ENCODE measurements at regions not wholly inside any gene's neighbourhood (a gene's known extent, or its start where the extent isn't known, plus 50 kb on each side); places are given as distances from the start of the nearest gene placed in this dataset.

DNA sequence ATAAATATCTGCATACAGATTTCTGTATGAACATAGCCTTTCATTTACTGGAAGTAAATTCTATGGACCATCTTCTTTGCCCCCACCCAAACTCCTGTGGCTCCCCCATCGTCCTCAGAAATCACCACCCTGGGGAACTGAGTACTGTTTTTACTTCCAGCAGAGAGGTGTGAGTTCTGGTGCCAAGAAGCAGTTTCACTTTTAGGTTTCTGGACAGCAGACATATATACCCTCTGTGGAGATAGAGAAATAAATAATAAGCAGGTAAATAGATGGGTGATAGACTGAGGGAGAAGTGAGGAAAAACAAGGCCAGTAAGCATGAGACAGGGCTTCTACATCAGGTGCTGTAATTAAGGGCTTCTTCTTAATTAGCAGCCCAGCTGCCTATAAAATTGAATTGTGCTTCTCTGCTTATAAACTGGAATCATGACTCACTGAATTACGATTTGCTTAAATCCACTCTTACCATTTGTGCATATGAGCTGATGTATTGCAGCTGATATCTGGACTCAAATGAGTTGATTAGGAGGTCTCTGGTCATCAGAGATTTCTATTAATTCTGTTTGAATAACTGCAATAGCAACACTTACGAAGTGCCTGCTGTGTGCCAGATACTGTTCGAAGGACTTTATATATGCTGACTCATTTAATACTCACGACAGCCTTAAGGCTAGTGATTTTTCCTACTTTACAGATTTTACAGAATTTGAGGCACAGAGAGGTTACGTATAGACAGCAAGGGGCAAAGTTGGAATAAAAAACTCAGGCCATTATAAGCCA, 60.8 kb upstream of the DHX15 start:
- Histone ChIP-seq H3K4me2 (ENCODE audit: low read depth, low read length, poor library complexity, severe bottlenecking) (no peak overlapping the region), H4K20me1 (ENCODE audit: insufficient read depth, low read length, poor library complexity, severe bottlenecking) (no peaks in the 10 kb centered on the region), H3F3A (ENCODE audit: low read depth) (no peaks in the 10 kb centered on the region), H2AFZ (ENCODE audit: low read length) (no peak overlapping the region), H3K9ac (ENCODE audit: low read depth, low read length, poor library complexity, severe bottlenecking) (no peak overlapping the region), H3K36me3 (ENCODE audit: insufficient read depth, low read length) (no peaks in the 10 kb centered on the region), H3K9me2 (replicated peaks; ENCODE audit: low read depth, low read length) (no peaks in the 10 kb centered on the region), H3K79me2 (ENCODE audit: insufficient read depth, low read length) (no peaks in the 10 kb centered on the region), H3K4me3 (ENCODE audit: low read length, poor library complexity, severe bottlenecking) (no peak overlapping the region), H3K9me3 (ENCODE audit: insufficient read depth, low read depth, low read length) (no peaks in the 10 kb centered on the region), H3K27me3 (ENCODE audit: insufficient read depth, low read length, poor library complexity, severe bottlenecking) (no peaks in the 10 kb centered on the region), H3K4me1 (ENCODE audit: insufficient read depth, low read length, poor library complexity, severe bottlenecking) (no peaks in the 10 kb centered on the region)
- TF ChIP-seq, protein P1, sequence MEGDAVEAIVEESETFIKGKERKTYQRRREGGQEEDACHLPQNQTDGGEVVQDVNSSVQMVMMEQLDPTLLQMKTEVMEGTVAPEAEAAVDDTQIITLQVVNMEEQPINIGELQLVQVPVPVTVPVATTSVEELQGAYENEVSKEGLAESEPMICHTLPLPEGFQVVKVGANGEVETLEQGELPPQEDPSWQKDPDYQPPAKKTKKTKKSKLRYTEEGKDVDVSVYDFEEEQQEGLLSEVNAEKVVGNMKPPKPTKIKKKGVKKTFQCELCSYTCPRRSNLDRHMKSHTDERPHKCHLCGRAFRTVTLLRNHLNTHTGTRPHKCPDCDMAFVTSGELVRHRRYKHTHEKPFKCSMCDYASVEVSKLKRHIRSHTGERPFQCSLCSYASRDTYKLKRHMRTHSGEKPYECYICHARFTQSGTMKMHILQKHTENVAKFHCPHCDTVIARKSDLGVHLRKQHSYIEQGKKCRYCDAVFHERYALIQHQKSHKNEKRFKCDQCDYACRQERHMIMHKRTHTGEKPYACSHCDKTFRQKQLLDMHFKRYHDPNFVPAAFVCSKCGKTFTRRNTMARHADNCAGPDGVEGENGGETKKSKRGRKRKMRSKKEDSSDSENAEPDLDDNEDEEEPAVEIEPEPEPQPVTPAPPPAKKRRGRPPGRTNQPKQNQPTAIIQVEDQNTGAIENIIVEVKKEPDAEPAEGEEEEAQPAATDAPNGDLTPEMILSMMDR (conservative IDR thresholded peaks at IDR 0.05; ENCODE audit: low read length), result no peak
- no peak for TF ChIP-seq EZH2phosphoT487 (IDR thresholded peaks at IDR 0.05; ENCODE audit: borderline replicate concordance)

DNA sequence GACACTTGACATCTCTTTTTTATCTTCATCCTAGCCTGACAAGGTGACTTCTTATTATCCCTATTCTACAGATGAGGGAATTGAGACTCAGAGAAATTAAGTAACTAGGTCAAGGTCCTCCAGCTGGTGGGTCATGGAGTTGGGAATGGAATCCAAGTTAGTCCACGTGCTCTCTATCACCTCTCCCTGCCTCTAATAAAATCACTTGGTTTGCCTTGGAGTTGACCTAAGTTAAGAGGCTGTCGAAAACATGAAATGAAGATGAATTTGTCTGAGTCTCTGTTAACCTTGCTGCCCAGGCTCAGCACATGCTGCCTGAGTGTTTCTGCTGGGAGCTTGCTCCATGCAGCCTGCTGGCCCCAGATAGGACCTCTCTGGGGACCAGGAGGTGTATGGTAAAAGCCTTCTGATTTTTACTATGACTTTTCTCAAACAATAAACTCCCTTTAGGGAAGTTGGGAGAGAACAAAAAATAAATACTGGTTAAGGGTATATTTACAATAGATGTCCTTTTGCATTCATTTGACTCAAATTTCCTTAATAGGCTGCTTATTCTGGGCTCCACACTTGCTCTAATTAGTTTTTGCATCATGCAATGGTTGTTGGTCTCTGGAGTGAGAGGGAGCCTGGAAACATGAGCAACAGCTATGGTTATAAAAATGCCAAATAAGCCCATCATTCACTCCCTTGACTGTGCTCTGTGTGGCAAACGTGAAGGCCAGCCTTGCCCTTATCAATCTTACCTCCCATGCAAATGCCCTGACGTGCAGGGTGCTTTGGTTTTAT, 61.6 kb upstream of the DHX15 start:
- Histone ChIP-seq H2AFZ (ENCODE audit: low read length) (no peak overlapping the region), H3K9me2 (replicated peaks; ENCODE audit: low read depth, low read length) (no peaks in the 10 kb centered on the region), H3K4me1 (ENCODE audit: insufficient read depth, low read length, poor library complexity, severe bottlenecking) (peaks cover 5% of the 10 kb centered on the region), H3K9ac (ENCODE audit: low read depth, low read length, poor library complexity, severe bottlenecking) (no peak overlapping the region), H3F3A (ENCODE audit: low read depth) (no peaks in the 10 kb centered on the region), H4K20me1 (ENCODE audit: insufficient read depth, low read length, poor library complexity, severe bottlenecking) (no peaks in the 10 kb centered on the region), H3K27me3 (ENCODE audit: insufficient read depth, low read length, poor library complexity, severe bottlenecking) (no peaks in the 10 kb centered on the region), H3K36me3 (ENCODE audit: insufficient read depth, low read length) (no peaks in the 10 kb centered on the region), H3K9me3 (ENCODE audit: insufficient read depth, low read depth, low read length) (no peaks in the 10 kb centered on the region), H3K4me2 (ENCODE audit: low read depth, low read length, poor library complexity, severe bottlenecking) (no peak overlapping the region), H3K79me2 (ENCODE audit: insufficient read depth, low read length) (no peaks in the 10 kb centered on the region), H3K4me3 (ENCODE audit: low read length, poor library complexity, severe bottlenecking) (no peak overlapping the region)
- TF ChIP-seq EZH2phosphoT487 (IDR thresholded peaks at IDR 0.05; ENCODE audit: borderline replicate concordance), result no peak
- TF ChIP-seq, protein P1 (conservative IDR thresholded peaks at IDR 0.05; ENCODE audit: low read length), result no peak

DNA sequence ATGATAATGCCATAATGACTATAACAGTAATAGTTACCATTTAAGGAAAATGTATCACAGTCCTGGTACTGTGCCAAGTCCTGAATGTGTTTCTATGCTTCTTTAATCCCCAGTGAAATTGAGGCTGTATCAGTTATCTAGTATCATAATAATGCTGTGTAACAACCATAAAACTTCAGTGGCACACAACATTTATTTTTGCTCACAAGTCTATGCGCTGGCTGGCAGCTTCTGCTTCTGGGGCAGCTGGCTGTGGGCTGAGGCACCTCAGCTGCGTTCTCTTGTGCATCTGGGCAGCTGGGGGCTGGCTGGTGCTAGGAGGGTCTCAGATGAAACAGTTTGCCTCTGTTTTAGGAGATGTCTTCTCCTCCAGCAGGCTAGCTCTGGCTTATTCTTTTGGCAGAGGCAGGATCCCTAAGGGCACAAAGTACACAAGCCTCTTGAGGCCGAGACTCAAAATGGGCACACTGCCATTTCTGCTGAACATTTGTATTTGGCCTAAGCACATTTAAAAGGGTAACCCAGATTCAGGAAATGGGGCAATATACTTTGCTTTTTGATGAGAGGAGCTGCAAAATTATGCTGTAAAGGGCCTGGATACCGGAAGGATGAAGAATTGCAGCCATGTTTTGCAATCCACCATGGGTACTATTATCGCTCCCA, 62.6 kb upstream of the DHX15 start:
- no peaks in the 10 kb centered on the region for H4K20me1 ChIP-seq (ENCODE audit: insufficient read depth, low read length, poor library complexity, severe bottlenecking)
- H2AFZ ChIP-seq (ENCODE audit: low read length), result no peak overlapping the region
- H3K79me2 ChIP-seq (ENCODE audit: insufficient read depth, low read length), result no peaks in the 10 kb centered on the region
- no peaks in the 10 kb centered on the region for H3K27me3 ChIP-seq (ENCODE audit: insufficient read depth, low read length, poor library complexity, severe bottlenecking)
- no peak overlapping the region for H3K9ac ChIP-seq (ENCODE audit: low read depth, low read length, poor library complexity, severe bottlenecking)
- H3K36me3 ChIP-seq (ENCODE audit: insufficient read depth, low read length), result no peaks in the 10 kb centered on the region
- no peaks in the 10 kb centered on the region for H3K9me2 ChIP-seq (replicated peaks; ENCODE audit: low read depth, low read length)
- H3K4me3 ChIP-seq (ENCODE audit: low read length, poor library complexity, severe bottlenecking), result no peak overlapping the region
- H3F3A ChIP-seq (ENCODE audit: low read depth), result no peaks in the 10 kb centered on the region
- no peak overlapping the region for H3K4me2 ChIP-seq (ENCODE audit: low read depth, low read length, poor library complexity, severe bottlenecking)
- TF ChIP-seq, protein P1 (conservative IDR thresholded peaks at IDR 0.05; ENCODE audit: low read length), result no peak
- TF ChIP-seq EZH2phosphoT487 (IDR thresholded peaks at IDR 0.05; ENCODE audit: borderline replicate concordance), result no peak
- peaks cover 11% of the 10 kb centered on the region for H3K4me1 ChIP-seq (ENCODE audit: insufficient read depth, low read length, poor library complexity, severe bottlenecking)
- H3K9me3 ChIP-seq (ENCODE audit: insufficient read depth, low read depth, low read length), result no peaks in the 10 kb centered on the region

Measured in Loucy (cell line).